ENCODE measurements at regions not wholly inside any gene's neighbourhood (a gene's known extent, or its start where the extent isn't known, plus 50 kb on each side); places are given as distances from the start of the nearest gene placed in this dataset.
A peak's percentile ranks its signal among the peaks of the same experiment; 100 is the strongest.
"Not testable (repeated sequence)": the region's sequence is repeated elsewhere in the genome, so short reads cannot be mapped to it uniquely, and the experiment has no call there.

- no peak for DNase-seq
These were observed 390.5 kb upstream of the HNRNPA3 start for GRCh38 chr2:176822060-176822459.

DNA sequence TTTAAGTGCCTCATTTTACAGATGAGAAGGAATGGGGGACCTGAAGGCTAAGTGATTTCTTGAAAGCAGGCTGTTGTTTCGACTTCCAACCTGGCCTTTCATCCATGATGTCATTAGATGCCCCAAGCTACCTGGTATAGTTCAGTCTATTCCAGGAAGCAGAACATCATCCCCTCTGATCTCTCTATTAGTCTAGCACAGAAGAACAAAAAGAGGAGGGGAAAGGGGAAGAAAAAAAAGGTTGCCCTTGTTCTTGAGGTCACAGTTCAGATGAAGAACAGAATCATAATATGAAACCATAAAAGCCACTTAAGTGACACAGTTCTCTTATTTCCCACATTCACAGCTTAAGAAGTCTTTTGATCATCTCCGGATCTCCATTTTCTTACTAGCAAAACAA, 386.2 kb upstream of the HNRNPA3 start:
- DNase-seq: no peak

GRCh38 chr2:176826984-176827668, 385.5 kb upstream of the HNRNPA3 start:
- DNase-seq: no peak

- DNase-seq: peak; percentile 22 to 57
These were observed 382.2 kb upstream of the HNRNPA3 start for GRCh38 chr2:176830362-176830761.

DNA sequence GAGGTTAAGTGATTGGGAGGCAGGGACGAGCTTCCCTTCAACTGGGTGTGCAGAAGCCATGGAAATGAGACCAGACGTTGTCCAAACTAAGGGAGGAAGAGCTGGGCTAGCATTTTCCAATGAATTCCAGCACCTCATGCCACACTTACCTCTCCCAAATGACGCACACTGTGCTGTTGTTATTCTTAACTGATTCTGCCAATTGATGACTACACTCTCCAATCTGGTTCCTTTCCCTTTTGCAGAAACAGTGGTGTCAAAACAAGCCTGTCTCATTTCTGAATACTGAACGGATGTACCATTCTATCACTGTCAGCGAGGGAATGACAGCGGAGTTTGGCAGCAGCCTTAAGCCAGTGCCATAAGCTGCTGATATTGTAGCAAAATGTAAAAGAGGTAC, 380.5 kb upstream of the HNRNPA3 start:
- DNase-seq: no peak

DNA sequence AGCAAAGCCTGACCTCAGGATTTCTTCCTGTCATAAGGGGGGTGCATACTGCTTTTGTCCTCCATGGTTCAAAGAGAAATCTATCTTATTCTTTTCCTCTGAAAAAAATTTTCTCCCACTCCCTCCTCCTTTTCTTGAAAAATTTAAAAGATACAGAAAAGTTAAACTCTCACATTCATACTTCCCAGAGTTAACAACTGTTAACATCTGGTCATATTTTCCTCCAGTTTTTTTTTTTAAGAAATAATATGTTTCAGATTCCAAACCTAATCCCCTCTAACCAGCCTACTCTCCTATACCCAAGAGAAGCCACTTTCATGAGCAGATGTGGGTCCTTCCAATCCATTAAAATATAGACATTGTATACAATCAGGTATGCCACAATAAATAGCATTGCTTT, 378.9 kb upstream of the HNRNPA3 start:
- DNase-seq: no peak

DNA sequence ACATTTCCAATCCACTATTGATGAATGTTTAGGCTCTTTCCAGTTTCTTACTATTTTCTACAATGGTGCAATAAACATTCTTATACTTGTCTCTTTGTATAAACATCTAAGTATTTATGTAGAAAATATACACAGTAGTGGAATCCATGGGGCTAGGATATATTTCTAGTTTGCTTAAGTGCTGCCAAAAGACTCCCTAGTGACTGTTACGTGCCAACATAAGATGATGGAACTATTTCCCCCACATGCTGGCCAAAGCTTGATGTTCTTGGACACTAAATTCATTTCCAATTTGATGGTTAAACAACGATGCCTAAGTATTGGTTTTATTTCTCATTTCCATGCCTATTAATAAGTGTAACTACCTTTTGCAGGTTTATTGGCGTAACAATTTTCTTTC, 378.4 kb upstream of the HNRNPA3 start:
- DNase-seq: no peak

DNA sequence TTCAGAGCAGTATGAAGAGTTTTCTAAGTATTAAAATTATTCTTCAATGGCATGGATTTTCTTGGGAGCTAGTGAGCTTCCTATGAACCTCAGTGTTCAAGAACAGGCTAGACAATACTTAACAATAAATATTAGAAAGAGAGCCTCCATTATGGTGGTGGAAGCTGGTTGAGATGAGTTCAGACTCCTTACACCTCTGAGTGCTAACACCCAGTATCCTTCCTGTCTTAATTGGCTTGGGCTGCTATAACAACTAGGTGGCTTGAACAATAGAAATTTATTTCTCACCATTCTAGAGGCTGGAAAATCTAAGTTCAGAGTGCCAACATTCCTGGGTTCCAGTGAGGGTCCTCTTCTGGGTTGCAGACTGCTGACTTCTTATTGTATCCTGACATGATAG, 369.4 kb upstream of the HNRNPA3 start:
- no peak for DNase-seq

DNA sequence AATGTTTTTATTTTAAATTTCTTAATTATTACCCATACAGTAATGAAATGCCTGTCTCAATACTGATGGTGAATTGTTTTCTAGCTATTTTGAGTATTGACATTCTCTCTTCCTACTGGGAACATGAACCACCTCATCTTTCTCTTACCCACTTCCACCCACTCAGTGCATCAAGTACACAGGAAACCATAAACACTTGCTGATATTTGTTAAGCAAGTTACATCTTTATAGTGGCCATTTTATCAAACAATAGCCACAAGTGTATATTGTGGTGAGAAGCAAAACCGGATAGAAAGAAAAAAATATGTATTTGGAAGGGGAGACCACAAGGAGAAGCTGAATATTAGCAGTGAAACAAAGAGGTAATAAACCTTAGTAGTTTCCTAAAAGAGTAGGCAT, 368.1 kb upstream of the HNRNPA3 start:
- no peak for DNase-seq

- DNase-seq: no peak
These were observed 366.9 kb upstream of the HNRNPA3 start for GRCh38 chr2:176845718-176846117.

DNA sequence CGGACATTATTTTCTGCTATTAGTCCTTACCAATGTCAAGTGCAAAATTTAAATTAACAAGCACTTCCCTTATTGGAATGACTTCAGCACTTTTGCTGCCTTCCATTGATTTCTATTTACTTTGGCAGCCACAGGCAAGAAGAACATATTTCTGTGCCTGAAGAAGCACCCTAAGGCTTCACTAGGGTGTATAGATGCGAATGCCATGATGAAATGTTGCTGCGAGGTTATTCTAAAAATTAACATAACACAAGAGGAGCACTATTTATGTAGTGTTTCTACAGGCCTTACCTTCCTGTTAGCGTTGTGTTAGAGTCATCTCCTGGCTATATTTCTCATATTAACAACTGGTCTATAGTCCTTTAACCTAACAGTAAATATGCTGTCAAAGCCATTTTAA, 365.0 kb upstream of the HNRNPA3 start:
- no peak for DNase-seq

GRCh38 chr2:176848844-176849243, 363.8 kb upstream of the HNRNPA3 start:
- no peak for DNase-seq

DNA sequence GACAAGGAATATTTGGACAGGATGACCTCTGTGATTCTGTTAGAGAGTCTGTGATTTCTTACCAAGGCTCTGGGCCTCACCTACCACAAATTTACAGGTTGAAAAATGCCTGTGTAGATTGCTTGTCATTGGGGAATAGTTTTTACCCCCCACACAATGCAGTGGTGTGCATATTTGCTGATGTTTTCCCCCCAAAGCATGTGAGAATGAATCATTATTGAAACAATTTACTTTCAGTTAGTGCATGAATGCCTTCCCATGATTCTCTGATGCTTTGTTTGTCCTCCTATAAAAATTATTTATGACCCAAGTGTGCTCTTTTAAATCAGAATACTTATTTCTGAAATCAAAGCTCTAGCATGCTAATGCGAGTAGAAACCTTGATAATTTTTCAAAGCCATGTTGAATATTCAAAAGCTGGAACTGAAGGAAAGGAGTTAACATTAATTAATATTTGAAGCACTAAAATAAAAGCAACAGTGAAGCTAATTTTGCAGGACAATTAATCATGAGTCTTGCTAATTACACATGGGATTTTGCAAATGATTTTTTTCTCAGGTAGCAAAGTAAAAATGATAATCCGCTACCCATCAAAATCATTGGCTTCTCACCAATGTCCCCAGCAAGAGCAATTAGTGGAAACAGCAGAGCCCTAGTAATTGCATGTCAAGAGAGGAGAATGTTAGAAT, 361.2 kb upstream of the HNRNPA3 start:
- DNase-seq: no peak

- DNase-seq: no peak
These were observed 360.6 kb upstream of the HNRNPA3 start for GRCh38 chr2:176851889-176852483.

GRCh38 chr2:176852667-176853066, 359.9 kb upstream of the HNRNPA3 start:
- DNase-seq: peak; percentile 5 to 11

DNA sequence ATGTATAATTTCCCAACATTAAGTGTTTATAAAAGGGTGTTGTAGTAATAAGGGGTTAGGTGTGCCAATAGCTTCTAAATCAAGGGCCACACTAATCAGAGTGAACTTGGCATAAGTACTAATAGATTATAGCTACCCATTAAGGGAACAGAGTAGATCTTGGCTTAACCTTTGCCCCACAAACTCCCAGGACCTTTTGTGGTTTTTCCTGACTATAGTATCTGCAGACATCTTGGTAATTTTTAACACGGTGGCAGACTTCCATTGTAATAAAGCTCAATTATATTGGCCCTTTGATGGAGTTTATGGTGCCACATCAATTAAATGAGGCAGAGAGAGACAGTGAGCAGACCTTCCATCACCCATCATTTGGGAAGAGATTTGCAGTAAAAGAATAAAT, 358.5 kb upstream of the HNRNPA3 start:
- DNase-seq: no peak

- DNase-seq: no peak
These were observed 357.7 kb upstream of the HNRNPA3 start for GRCh38 chr2:176854878-176855277.

- no peak for DNase-seq
These were observed 355.9 kb upstream of the HNRNPA3 start for GRCh38 chr2:176856683-176857082.

GRCh38 chr2:176865336-176865735, 347.3 kb upstream of the HNRNPA3 start:
- peak; percentile 61 to 62 for DNase-seq

- DNase-seq: no peak
These were observed 340.2 kb upstream of the HNRNPA3 start for GRCh38 chr2:176872406-176872805.

DNA sequence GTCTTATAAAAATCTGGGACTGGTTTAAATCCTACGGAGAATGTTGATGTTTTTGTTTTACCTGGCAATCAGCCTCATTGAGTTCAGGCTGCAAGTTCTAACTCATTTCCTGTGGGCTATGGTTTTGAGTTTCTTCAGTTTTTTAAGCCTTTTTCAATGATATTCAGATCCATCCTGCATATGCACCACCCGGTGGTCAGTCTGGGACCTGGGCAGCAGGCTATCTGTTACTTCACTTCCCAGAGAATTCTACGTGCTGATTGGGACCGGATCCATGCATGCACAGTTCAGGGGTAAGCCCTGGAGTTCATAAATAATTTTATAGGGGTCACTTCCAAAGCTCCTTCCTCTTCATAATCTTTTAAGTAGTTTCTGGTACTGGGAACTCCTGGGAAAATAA, 339.2 kb upstream of the HNRNPA3 start:
- DNase-seq: no peak

GRCh38 chr2:176876493-176877103, 336.0 kb upstream of the HNRNPA3 start:
- no peak for DNase-seq

DNA sequence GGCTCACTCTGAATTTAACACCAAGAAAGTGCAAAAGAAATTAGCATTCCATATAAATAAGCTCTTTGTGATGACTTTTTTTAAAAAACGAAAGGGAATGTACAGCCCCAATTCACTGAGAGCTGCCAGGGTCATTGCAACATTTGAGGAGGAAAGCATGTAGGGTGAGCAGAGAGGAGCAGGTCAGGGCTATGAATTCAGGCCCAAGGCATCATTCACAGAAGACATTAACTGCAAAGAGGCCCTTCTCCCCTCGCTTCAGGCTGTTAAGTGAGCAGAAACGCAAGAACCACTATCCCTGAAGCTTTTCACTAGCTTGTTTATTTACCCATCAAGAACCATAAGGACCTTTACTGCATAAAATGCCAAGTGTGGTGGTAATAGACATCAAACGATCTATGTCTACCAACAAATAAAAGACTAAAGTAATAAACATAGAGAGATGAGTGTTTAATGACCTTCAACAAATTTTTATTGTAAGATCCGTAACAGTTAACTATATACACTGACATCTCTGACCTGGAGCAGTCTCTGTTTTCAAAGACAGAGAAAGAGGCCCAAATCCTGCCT, 333.1 kb upstream of the HNRNPA3 start:
- no peak for DNase-seq

- DNase-seq: not testable (repeated sequence)
These were observed 330.5 kb upstream of the HNRNPA3 start for GRCh38 chr2:176882045-176882444.
